ENCODE measurements at regions not wholly inside any gene's neighbourhood (a gene's known extent, or its start where the extent isn't known, plus 50 kb on each side); places are given as distances from the start of the nearest gene placed in this dataset.
"Not testable (repeated sequence)": the region's sequence is repeated elsewhere in the genome, so short reads cannot be mapped to it uniquely, and the experiment has no call there.

DNA sequence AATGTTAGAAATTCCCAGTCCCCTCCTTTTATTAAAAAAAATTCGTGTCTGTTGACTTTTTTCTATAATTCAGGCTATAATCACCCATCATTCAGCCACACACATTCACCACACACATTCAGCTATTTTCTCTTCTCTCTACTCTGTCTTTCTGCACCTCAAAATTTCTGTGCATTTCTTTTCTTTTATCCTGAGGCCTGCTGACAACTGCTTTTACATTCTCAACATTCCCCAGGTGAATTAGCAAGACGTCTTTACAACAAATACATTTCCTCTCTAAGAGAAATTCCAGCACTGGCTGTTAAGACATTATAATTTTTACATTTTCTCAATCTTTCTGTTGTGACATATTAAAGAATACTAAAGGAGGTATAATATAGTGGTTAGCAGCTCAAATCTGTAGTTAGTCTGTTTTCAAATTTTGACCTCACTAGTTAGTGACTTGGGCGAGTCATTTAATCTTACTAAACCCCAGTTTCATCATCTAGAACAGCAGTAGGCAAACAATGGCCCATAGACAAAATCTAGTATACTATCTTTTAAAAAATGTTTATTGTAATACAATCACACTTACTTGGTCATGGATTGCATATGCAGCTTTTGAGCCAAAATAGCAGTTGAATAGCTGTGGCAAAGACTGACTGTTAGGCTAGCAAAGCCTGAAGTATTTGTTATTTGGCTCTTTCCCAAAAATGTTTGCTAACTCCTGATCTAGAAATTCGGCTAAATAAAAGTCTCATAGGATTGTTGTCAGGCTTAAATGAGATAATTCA, 350.7 kb downstream of the NSUN3 start:
- no peak for DNase-seq

DNA sequence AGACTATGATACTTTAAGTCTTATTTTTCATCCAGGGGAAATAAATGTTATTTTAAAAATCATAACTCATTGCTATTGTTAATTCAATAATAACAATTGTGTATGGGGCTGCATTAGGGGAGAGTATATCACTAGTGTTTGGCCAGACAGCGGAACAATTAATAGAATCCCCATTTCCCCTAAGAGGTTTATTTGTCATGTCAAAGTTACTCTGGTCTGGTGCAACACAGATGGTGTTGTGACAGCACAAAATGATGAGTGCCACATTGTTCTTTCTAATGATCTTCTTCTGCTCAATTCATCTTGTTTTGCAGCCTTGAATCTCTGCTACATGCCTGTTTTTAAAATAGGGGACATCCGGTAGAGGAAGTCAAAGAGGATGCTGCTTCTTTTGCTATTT, 351.6 kb downstream of the NSUN3 start:
- peak; percentile 83 for DNase-seq

DNA sequence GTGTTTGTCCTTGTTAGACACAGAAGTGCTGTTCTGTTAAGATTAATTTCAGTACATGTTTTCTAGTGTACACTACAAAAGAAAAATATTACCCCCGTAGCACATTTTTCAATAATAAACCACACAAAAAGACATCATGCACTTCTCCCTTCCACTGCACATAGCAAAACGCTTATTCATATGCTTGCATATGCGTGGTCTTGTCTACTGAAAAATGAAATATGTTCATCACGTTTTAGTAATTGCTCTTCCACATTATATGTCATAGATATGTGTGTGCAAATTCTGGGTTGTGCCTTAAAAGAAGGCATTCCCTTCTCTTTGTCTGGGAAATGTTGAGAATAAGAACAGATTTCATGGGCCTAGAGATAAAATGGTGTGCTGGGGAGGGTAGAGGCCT, 353.9 kb downstream of the NSUN3 start:
- DNase-seq = no peak

DNA sequence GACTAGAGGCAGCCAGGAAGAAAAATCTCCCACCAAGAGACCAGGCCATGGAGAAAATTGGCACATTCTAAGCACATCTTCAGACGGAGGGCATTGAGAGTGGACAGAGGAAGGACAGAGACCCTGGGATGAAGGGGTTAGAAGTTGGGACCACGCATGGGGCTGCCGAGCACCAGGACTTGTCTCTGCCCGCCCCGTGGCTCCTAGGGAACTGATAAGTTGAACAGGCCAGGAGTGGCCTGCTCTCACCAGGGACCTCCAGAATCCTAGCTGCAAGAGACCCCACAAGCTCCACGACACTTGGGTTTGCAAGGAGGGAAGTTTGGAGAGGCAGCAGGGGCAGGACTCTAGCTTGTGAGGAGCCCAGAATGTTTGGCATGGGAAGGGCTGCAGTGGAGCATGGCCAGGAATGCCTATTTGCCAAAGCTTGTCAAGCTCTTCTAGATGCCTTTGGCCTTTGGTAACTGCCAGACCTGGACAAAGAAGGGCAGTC, 355.1 kb downstream of the NSUN3 start:
- no peak for DNase-seq

DNA sequence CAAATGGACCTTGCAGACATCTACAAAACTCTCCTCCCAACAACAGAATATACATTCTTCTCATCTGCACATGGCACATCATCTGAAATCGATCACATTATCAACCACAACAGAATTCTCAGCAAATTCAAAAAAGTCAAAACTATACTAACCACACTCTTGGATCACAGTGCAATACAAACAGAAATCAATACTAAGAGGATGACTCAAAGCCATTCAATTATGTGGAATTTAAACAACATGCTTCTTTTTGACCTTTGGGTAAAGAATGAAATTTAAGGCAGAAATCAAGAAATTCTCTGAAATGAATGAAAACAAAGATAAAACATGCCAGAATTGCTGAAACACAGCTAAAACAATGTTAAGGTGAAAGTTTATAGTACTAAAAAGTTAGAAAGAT, 358.1 kb downstream of the NSUN3 start:
- no peak for DNase-seq

DNA sequence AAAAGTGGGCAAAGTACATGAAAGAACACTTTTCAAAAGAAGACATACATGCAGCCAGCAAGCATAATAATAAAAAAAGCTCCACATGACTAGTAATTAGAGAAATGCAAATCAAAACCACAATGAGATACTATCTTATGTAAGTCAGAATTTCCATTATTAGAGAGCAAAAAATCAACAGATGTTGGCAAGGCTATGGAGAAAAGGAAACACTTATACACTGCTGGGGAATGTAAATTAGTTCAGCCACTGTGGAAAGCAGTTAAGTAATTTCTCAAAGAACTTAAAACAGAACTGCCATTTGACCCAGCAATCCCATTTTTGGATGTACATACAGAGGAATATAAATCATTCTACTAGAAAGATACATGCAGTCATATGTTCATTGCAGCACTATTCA, 360.7 kb downstream of the NSUN3 start:
- DNase-seq = no peak

DNA sequence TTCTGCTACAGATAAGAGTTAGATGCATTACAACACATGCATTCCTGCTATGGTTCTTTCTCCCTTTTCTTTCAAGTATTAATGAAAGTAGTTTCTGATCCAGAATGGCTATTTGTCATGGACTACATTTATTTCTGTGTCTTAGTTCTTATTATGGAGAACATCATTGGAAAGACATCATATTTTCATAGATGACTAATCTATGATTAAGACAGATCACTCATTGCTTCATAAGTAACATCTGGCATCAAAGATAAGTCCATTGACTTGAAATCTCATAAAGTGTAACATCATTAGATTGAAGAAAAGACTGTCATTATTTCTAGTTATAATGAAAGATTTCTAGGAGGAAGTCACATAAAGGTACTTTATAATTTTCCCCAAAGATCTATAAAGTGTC, 366.7 kb downstream of the NSUN3 start:
- DNase-seq = no peak

DNA sequence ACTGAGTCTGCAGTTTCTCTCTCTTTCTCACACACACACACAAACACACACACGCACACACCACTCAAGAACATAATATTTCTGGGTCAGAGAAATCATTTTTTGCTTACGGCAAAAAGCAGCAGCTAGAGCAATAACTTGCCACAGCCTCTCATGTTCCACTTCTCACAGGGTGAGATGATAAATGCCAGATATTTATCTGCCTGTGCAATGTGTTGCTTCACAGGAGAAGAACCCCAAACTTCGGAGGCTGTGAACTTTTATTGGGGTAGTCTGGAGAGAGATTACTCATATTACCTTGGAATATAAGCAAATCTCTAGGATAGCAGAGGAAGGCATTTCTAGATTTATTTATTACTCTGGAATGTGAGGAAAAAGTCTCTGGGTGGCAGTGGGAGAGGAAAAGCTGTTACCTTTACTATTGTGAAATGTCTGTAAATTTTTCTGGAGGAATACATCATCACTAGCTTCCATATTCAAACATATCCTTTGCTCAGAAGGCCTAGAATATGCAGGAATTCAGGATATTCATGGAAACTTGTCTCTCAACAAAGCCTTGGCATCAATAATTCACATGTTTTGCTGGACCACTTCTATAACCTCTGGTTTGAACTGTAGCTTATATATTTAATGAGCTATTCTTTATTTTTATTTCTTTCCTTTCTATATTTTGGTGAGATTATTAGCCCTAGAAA, 369.2 kb downstream of the NSUN3 start:
- no peak for DNase-seq

DNA sequence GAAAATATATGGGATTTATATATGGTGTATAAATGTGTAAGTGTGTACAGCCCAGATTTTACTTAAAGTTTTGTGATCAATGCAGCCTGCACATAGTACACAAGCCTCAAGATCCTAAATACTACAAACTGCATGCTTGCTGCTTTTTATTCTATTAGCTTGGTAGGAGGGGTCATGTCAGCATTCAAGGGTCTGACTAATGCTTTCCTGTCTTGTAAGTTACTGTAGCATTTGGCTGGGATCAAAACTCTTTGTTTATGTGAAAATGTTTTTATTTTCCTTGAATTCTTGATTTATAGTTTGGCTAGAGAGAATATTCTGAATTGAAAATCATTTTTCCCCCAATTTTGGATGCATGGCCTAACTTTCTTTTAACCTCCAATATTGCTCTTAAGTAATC, 370.9 kb downstream of the NSUN3 start:
- DNase-seq = no peak

DNA sequence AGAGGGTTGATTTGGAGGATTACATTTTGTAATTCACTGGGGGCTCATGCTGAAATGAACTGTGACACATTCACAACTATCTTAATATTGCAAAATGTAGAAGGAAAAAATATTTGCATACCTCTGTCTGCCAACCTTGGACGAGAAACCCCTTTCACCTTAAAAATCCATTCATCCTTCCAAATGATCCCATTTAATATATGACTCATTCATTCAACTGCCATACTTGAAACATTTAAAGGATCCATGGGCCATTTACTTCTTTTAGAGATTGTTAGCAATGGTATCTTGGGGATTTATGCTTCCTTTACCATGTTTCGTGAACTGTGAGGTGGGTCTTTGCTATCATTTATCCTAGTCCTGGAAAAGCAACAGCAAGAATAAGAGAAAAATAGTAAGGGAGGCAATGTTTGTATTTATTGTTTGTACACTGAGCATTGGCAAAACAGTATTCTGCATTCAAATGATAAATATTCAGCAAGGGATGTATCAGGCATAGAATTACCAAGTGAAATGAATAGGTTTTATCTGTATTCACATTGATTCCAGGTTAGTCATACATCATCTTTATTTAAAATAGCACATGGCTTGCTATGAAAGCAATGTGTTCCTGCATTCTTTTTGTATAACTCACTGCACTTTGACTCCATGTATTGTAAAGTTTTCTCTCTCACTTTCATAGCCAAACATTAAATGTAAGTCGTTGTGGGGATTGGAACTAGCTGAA, 378.1 kb downstream of the NSUN3 start:
- DNase-seq = no peak

DNA sequence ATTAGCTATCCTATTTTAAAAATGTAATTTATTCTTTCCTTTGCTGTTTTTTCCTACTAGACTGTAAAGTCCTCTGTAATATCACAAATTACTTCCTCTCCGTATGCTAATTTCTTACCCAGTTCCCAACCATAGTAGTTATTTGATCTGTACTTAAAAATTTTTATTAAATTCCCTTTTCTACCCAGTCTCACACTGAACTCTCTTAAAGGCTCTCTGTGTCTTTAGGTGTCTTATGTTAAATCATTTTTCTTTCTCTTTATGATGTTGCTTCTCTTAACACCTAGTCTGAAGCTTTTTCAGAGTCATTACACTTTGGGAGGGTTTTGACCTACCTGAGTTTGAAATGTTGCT, 378.6 kb downstream of the NSUN3 start:
- DNase-seq = no peak

DNA sequence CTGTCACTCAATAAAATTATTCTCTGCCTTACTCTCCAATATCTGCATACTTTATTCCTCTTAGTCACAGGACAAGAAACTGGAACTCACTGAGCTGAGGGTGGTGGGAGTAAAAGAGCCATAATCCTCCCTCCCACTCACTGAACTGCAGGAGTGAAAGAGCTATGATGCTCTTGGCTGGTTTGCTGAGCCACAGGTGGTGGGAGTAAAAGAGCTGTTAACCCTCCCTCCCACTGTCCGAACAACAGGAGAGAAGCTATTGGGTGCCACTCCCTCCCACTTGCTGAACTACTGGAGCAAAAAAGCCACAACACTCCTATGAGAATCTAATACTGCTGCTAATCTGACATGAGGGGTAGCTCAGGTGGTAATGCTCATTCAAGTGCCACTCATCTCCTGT, 391.0 kb downstream of the NSUN3 start:
- DNase-seq = no peak

DNA sequence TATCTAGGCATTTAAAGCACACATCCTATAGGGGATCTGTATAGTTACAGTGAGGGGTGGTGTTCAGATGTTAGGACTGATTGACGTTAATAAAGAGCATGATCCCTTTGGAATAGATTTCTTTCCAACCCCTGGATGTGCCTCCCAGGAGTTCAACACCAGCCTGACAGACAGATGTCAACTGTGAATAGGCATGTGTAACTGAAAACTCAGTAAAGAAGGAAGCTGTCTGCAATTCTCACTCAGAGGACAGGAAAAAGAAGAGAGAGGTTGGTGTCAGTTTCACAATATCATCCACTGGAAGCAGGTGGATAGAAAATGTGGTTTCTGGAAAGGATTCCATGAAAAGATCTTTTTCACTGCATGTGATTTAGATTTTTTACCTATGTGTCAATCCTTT, 396.3 kb downstream of the NSUN3 start:
- no peak for DNase-seq

DNA sequence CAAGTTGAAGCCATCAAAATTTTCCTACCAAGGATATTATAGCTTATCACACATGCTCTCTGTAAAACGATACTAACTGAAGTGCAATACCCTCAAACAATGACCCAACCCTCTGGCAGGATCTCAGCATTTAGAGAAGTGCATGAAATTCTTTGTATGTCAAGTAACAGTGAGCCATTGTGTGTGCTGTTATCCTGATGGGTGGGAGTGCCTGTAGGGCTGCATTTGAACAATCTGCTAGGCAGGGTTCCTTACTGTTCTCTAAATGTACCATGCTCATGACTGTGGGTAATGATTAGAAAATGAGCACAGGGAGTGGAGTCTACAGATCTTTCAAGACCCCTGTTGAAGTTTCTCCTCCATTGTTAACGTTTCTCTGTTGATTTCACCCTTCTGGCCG, 398.1 kb downstream of the NSUN3 start:
- no peak for DNase-seq

DNA sequence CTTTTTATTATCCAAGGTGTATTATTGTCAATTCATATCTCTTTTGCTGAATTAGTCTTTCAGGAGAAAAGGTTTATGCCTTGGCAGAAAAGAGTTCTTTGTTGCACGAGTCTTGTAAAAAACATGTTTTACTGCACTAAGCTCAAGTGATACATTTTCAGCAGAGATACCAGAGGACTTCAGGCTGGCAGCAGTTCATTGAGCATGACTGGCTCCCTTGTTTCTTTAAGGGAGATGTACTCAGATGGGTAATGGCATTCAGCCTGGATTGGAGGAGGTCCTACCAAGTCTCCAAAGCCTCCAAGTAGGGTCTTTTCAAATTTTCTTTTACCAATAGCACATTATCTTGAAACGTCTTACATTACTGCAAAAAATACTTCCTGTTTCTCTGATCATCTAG, 400.1 kb downstream of the NSUN3 start:
- DNase-seq = no peak

DNA sequence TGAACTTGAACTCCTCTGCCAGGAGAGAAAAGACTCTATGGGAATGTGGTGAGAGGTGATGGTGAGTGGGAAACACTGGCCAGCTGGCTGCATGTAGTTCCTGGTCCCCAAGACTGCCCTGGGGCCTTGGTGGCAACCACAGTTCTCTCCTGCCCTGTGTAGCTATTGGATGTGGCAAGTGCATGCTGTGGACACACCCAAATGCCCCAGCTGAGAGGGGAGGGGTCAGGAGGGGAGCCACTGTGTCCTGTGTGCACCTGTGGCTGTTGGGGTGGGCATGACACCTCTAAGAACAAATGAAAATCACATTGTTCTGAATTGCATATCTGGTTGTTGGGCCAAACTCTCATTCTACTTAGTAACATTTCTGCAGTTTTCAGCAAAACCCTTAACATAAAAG, 409.6 kb downstream of the NSUN3 start:
- no peak for DNase-seq

DNA sequence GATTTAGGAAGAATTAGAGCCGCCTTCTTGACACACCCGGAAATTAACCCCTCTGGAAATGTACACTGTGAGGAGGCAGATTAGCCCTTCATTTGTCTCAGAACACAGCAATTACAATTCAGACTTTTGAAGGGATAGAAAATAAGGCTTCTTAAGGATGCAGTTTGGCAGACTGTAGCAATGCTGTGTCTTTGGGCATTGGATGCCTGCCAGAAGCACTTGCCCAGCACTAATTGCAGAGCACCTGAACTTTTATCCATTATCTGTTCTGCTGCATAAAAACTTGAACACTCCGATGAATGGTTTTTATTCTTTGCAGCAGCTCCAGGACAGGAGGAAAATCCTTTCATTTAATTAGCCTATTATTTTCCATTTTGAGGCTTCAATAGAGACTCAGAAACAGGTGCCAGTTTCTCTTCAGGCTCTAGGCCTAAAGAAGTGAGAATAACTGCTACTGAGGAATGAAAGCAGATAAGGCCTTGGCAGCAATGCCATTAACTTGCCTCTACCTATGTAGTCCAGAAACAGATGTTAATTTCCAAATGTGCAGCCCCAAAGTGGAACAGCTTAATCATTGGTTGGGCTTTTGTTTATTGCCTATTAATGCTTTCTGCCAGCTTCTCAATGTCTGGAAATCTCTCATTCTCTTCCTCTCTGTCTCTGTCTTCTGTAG, 418.5 kb downstream of the NSUN3 start:
- no peak for DNase-seq

DNA sequence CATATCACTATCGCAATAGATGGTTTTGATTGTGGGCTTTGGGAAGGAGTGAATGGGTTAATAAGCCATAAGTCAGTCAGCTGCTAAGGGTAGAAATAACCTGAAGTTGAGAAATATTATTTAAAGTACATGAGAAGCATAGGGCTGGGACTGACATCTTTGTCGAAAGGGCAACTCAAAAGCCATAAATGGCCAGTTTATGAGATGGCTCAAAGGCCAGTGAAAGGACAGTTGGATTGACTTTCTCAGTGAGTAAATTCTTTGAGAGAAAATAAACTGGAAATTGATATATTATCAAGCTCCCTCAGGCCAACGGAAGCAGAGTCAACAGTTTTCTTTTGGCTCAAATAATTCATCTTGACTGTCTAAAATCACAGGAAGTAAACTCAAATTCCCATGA, 419.8 kb downstream of the NSUN3 start:
- no peak for DNase-seq

DNA sequence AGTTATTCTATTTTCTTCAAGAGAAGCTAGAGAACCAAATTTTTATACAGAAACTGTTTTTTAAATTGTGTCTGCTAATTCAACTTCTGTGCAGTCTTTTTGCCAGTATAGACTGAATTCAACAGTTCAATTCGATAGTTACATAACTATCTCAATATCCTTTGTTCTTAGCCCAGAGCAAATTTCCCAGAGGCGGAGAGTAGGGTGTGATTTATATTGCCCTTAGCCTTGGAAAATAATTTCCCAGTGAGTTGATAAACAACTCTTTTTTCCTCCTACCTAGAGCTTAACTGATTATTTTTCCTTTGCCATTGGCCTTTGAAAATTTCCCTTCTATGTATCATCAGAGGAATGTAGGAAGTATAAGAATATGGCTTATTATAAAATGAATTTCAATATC, 420.5 kb downstream of the NSUN3 start:
- DNase-seq = no peak

DNA sequence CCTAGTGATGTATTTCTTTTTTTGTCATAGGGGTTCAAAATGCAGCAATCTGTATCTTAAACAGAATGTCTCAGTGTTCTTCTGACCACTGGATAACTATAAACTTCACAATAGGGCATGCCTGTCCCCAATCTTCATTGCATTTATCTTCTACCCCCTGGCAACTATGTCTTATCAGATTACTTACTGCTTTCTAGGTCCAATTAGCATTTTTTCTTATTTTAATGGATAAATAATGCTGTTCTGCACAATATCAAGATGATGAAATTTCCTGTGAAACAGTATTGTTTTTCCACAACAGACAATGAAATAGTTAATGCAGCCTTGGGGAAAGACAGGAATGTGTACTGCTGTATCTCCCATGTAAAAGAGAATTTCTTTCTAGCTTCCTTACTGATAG, 432.1 kb downstream of the NSUN3 start:
- no peak for DNase-seq

DNA sequence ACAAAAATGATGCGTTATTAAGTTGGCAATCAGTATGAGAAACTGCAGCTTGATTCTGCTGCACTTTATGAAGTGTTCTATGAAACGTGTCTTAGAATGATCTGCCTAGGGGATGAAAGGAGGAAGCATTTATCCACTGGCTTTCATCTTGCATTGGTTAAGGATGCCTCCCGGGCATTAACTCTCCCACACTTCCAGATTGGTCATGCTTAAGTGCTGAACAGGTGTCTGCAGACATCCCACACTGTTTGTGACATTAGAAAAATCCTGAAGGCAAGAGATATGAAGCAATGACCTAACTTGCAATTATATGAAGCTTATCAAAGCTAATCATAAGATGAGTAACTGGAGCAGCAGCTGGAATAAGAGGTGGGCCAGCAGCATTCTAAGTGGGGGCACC, 437.3 kb downstream of the NSUN3 start:
- no peak for DNase-seq

DNA sequence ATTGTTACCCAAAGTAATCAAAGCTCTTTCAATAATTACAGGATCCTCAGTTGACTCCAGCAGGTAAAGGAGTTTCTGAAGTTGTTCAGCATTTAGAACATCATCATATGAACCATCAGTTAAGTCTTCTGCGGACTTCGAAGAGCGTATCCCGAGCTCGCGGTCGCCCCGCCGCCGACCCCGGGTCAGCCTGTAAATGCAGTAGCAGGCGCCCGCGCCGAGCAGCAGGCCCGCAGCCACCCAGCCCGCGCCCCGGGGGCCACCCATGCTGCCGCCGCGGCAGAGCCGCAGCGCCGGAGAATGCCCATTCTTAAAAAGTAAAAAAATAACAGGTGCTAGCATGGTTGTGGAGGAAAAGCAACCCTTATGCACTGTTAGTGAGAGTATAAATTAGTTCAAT, 444.5 kb downstream of the NSUN3 start:
- not testable (repeated sequence) for DNase-seq

DNA sequence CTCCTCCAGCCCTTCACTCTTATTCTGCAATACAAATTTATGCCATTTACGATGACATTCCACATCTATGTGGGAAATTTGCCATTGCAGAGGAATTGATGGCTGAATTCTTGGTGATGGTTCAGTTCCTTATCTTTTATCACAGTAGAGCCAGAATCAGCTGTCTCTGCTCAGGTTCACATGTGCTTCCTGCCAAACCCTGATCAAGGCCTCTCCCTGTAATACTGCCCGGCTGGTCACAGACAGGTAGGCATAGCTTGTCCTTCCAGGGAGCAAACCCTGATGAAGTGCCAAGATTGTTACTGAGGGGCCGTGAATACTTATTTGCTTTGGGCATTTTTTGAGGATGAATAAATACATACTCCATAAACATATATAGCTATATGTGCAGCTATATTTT, 450.0 kb downstream of the NSUN3 start:
- no peak for DNase-seq

DNA sequence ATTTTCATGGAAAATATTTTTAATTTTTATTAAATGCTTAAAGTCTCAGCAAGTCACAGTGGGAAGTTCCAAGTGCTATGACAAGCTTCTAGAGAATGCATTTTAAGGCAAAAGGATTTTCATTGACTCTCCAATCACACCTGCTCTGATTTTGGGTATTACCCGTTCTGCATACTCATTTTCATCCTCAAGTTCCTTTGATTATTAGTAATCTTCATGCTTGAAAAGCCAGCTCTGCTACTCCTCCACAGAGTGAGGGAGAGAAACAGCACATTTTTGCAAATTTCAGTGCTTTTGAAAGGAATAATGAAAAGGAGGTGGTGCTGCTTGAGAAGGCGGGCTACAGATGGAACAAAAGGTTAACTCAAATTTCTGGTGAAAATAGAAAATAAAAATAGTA, 450.7 kb downstream of the NSUN3 start:
- no peak for DNase-seq

Data from NCI-H82 (cell line).